Activated naive CD8-positive, alpha-beta T cell treated with anti-CD3 and anti-CD28 coated beads, Interleukin-2, amount 50 U/mL, for 16 hours (primary cell): ENCODE measurements at regions not wholly inside any gene's neighbourhood (a gene's known extent, or its start where the extent isn't known, plus 50 kb on each side); places are given as distances from the start of the nearest gene placed in this dataset.
"Not testable (repeated sequence)": the region's sequence is repeated elsewhere in the genome, so short reads cannot be mapped to it uniquely, and the experiment has no call there.

Experiments
- DNase-seq: peaks from one replicate; pipeline ENCODE4 v3.0.0-alpha.2; 2020; ENCODE audit warnings: low read depth, low spot score

- no peak for DNase-seq
These were observed 303.9 kb downstream of the CPS1 start for GRCh38 chr2:210860276-210860675.

- no peak for DNase-seq
These were observed 304.8 kb downstream of the CPS1 start for GRCh38 chr2:210861038-210861665.

GRCh38 chr2:210862283-210863065 lies 306.1 kb downstream of the CPS1 start:
- no peak for DNase-seq

GRCh38 chr2:210863283-210863682 lies 306.9 kb downstream of the CPS1 start:
- DNase-seq: no peak

GRCh38 chr2:210871566-210871965 lies 315.2 kb downstream of the CPS1 start:
- DNase-seq: not testable (repeated sequence)

- DNase-seq: no peak
These were observed 317.2 kb downstream of the CPS1 start for GRCh38 chr2:210873631-210874030.

- no peak for DNase-seq
These were observed 327.8 kb downstream of the CPS1 start for GRCh38 chr2:210884227-210884626.

- DNase-seq: no peak
These were observed 331.6 kb downstream of the CPS1 start for GRCh38 chr2:210888035-210888434.

- no peak for DNase-seq
These were observed 338.7 kb downstream of the CPS1 start for GRCh38 chr2:210895132-210895531.

- DNase-seq: no peak
These were observed 342.7 kb downstream of the CPS1 start for GRCh38 chr2:210899131-210899530.

GRCh38 chr2:210901326-210901725 lies 344.9 kb downstream of the CPS1 start:
- DNase-seq: no peak

GRCh38 chr2:210912779-210913178 lies 356.4 kb downstream of the CPS1 start:
- no peak for DNase-seq

- DNase-seq: no peak
These were observed 357.1 kb downstream of the CPS1 start for GRCh38 chr2:210913461-210913860.

GRCh38 chr2:210915912-210916311 lies 359.5 kb downstream of the CPS1 start:
- DNase-seq: no peak

- DNase-seq: no peak
These were observed 361.1 kb downstream of the CPS1 start for GRCh38 chr2:210917465-210917864.

- no peak for DNase-seq
These were observed 362.7 kb downstream of the CPS1 start for GRCh38 chr2:210919128-210919527.

GRCh38 chr2:210922419-210922818 lies 366.0 kb downstream of the CPS1 start:
- DNase-seq: no peak

- no peak for DNase-seq
These were observed 372.3 kb downstream of the CPS1 start for GRCh38 chr2:210928714-210929113.

GRCh38 chr2:210938228-210938627 lies 381.8 kb downstream of the CPS1 start:
- DNase-seq: no peak

GRCh38 chr2:210946395-210946794 lies 390.0 kb downstream of the CPS1 start:
- no peak for DNase-seq

- DNase-seq: not testable (repeated sequence)
These were observed 394.1 kb downstream of the CPS1 start for GRCh38 chr2:210950434-210951060.

GRCh38 chr2:210954386-210954907 lies 398.0 kb downstream of the CPS1 start:
- no peak for DNase-seq

- DNase-seq: no peak
These were observed 399.2 kb downstream of the CPS1 start for GRCh38 chr2:210955591-210955990.
